NT2/D1 (cell line): ENCODE measurements at regions not wholly inside any gene's neighbourhood (a gene's known extent, or its start where the extent isn't known, plus 50 kb on each side); places are given as distances from the start of the nearest gene placed in this dataset.

ENCODE experiments used
- SUZ12 ChIP-seq: IDR thresholded peaks from 2 replicates; pipeline ENCODE4 v1.6.1; 2011; ENCODE audit not compliant: insufficient read length, insufficient read depth; ENCODE audit errors: extremely low read depth
- YY1 ChIP-seq: IDR thresholded peaks from 2 replicates; pipeline ENCODE4 v1.6.1; 2011; ENCODE audit not compliant: insufficient read length, insufficient read depth

- no peak for TF ChIP-seq YY1
- TF ChIP-seq SUZ12 = no peak
Observed at GRCh38 chr6:65816991-65817390, 110.0 kb upstream of the EYS start.
